OCI-LY3 (cell line): ENCODE measurements at regions not wholly inside any gene's neighbourhood (a gene's known extent, or its start where the extent isn't known, plus 50 kb on each side); places are given as distances from the start of the nearest gene placed in this dataset.

Experiments used
- EZH2phosphoT487 ChIP-seq: fragments of 200-600 bp; shearing (Covaris generic); IDR thresholded peaks from 2 replicates; pipeline ENCODE4 v1.6.1; 2018; ENCODE audit warnings: antibody characterized with exemption, mixed run types, low read depth
- TF ChIP-seq, protein P1 (sequence below): fragments of 200-600, 300-600 bp; sonication (generic); IDR thresholded peaks from 2 replicates; pipeline ENCODE4 v1.5.1; 2014; ENCODE audit warnings: antibody characterized with exemption, low read length, low read depth

- TF ChIP-seq, protein P1, sequence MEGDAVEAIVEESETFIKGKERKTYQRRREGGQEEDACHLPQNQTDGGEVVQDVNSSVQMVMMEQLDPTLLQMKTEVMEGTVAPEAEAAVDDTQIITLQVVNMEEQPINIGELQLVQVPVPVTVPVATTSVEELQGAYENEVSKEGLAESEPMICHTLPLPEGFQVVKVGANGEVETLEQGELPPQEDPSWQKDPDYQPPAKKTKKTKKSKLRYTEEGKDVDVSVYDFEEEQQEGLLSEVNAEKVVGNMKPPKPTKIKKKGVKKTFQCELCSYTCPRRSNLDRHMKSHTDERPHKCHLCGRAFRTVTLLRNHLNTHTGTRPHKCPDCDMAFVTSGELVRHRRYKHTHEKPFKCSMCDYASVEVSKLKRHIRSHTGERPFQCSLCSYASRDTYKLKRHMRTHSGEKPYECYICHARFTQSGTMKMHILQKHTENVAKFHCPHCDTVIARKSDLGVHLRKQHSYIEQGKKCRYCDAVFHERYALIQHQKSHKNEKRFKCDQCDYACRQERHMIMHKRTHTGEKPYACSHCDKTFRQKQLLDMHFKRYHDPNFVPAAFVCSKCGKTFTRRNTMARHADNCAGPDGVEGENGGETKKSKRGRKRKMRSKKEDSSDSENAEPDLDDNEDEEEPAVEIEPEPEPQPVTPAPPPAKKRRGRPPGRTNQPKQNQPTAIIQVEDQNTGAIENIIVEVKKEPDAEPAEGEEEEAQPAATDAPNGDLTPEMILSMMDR: no peak
- TF ChIP-seq EZH2phosphoT487: no peak
Observed at GRCh38 chr1:222909586-222909985, 94.7 kb downstream of the DISP1 start.
